Fibroblast of mammary gland (primary cell): ENCODE measurements at regions not wholly inside any gene's neighbourhood (a gene's known extent, or its start where the extent isn't known, plus 50 kb on each side); places are given as distances from the start of the nearest gene placed in this dataset.
A peak's percentile ranks its signal among the peaks of the same experiment; 100 is the strongest.

Source experiments
- DNase-seq: peaks from one replicate; pipeline ENCODE4 v3.0.0-alpha.2; 2010; ENCODE audit warnings: low read depth
- H3K4me3 ChIP-seq: 2 replicates; pipeline ENCODE4 v1.5.1; 2011; ENCODE audit warnings: low read depth, mild to moderate bottlenecking, low read length, moderate library complexity; ENCODE audit not compliant: control insufficient read depth
- CTCF ChIP-seq: conservative IDR thresholded peaks from 2 replicates; pipeline ENCODE4 v1.5.1; 2011; ENCODE audit warnings: low read depth, low read length, inconsistent platforms; ENCODE audit not compliant: control insufficient read depth, insufficient read depth

GRCh38 chr1:68586766-68587165 is 89.9 kb upstream of the DEPDC1 start:
- no peak overlapping the region for H3K4me3 ChIP-seq
- DNase-seq: no peak
- TF ChIP-seq CTCF: no peak

GRCh38 chr1:68588304-68588703 is 91.4 kb upstream of the DEPDC1 start:
- no peak overlapping the region for H3K4me3 ChIP-seq
- no peak for TF ChIP-seq CTCF
- no peak for DNase-seq

GRCh38 chr1:68590473-68590872 is 93.6 kb upstream of the DEPDC1 start:
- no peak overlapping the region for H3K4me3 ChIP-seq
- DNase-seq: no peak
- no peak for TF ChIP-seq CTCF

- no peak overlapping the region for H3K4me3 ChIP-seq
- DNase-seq: peak; percentile 18
- no peak for TF ChIP-seq CTCF
Observed at GRCh38 chr1:68594851-68595250, 98.0 kb upstream of the DEPDC1 start.

GRCh38 chr1:68600049-68600661 is 103.3 kb upstream of the DEPDC1 start:
- H3K4me3 ChIP-seq: no peak overlapping the region
- peak; percentile 31 for DNase-seq
- peak; percentile 71 for TF ChIP-seq CTCF

GRCh38 chr1:68608289-68608688 is 111.4 kb upstream of the DEPDC1 start:
- H3K4me3 ChIP-seq: no peak overlapping the region
- DNase-seq: no peak
- no peak for TF ChIP-seq CTCF

- no peak for DNase-seq
- no peak for TF ChIP-seq CTCF
- no peak overlapping the region for H3K4me3 ChIP-seq
Observed at GRCh38 chr1:68615312-68615711, 118.4 kb upstream of the DEPDC1 start.
